OCI-LY1 (cell line): ENCODE measurements at regions not wholly inside any gene's neighbourhood (a gene's known extent, or its start where the extent isn't known, plus 50 kb on each side); places are given as distances from the start of the nearest gene placed in this dataset.

Experiments used
- H2AFZ ChIP-seq: fragments of 200-600 bp; sonication (generic), shearing (Covaris generic); 2 replicates; pipeline ENCODE4 v1.6.0; 2014; ENCODE audit warnings: antibody characterized with exemption, mild to moderate bottlenecking, low read length
- H3F3A ChIP-seq: fragments of 200-600 bp; sonication (generic), shearing (Covaris generic); 2 replicates; pipeline ENCODE4 v1.6.0; 2014; ENCODE audit warnings: mild to moderate bottlenecking, antibody characterized with exemption, low read length, moderate library complexity; ENCODE audit not compliant: insufficient read depth
- H3K27ac ChIP-seq: fragments of 200-600 bp; sonication (generic); 2 replicates; pipeline ENCODE4 v1.5.1; 2014; ENCODE audit warnings: low read length, mixed run types, mild to moderate bottlenecking, low read depth; ENCODE audit not compliant: poor library complexity, severe bottlenecking
- H3K27me3 ChIP-seq: fragments of 200-600 bp; sonication (generic); 2 replicates; pipeline ENCODE4 v1.6.0; 2014; ENCODE audit warnings: antibody characterized with exemption, mild to moderate bottlenecking, low read length, moderate library complexity; ENCODE audit not compliant: insufficient read depth
- H3K36me3 ChIP-seq: fragments of 200-600 bp; sonication (generic); 2 replicates; pipeline ENCODE4 v1.6.1; 2014; ENCODE audit warnings: mild to moderate bottlenecking, antibody characterized with exemption, low read length, moderate library complexity, mixed read lengths; ENCODE audit not compliant: insufficient read depth
- H3K4me1 ChIP-seq: fragments of 200-600 bp; sonication (generic); 2 replicates; pipeline ENCODE4 v1.5.1; 2014; ENCODE audit warnings: mild to moderate bottlenecking, low read length, moderate library complexity; ENCODE audit not compliant: insufficient read depth, severe bottlenecking
- H3K4me2 ChIP-seq: fragments of 200-600 bp; sonication (generic), shearing (Covaris generic); 2 replicates; pipeline ENCODE4 v1.6.1; 2014; ENCODE audit warnings: low read length
- H3K4me3 ChIP-seq: fragments of 200-600 bp; sonication (generic); 2 replicates; pipeline ENCODE4 v1.5.1; 2014; ENCODE audit warnings: low read length, low read depth, mild to moderate bottlenecking, mixed read lengths; ENCODE audit not compliant: poor library complexity, severe bottlenecking
- H3K79me2 ChIP-seq: fragments of 200-600 bp; shearing (Covaris generic); 2 replicates; pipeline ENCODE4 v1.6.1; 2016; ENCODE audit warnings: mixed run types, low read length, mixed read lengths; ENCODE audit not compliant: insufficient read depth
- H3K9ac ChIP-seq: fragments of 200-600 bp; sonication (generic), shearing (Covaris generic); 2 replicates; pipeline ENCODE4 v1.6.1; 2014; ENCODE audit warnings: mild to moderate bottlenecking, low read length, mixed read lengths
- H3K9me2 ChIP-seq: fragments of 200-600 bp; sonication (generic), shearing (Covaris generic); 2 replicates; pipeline ENCODE4 v1.6.1; 2014; ENCODE audit warnings: low read depth, mild to moderate bottlenecking, low read length, mixed read lengths
- H3K9me3 ChIP-seq: fragments of 200-600 bp; shearing (Covaris generic); 2 replicates; pipeline ENCODE4 v1.6.1; 2014; ENCODE audit warnings: low read length, mixed read lengths
- H4K20me1 ChIP-seq: fragments of 200-600 bp; sonication (generic), shearing (Covaris generic); 2 replicates; pipeline ENCODE4 v1.6.0; 2016; ENCODE audit warnings: mild to moderate bottlenecking, low read length; ENCODE audit not compliant: insufficient read depth
- CTCF ChIP-seq: fragments of 200-600 bp; sonication (generic), shearing (Covaris generic); IDR thresholded peaks from 2 replicates; pipeline ENCODE4 v1.5.1; 2017; ENCODE audit warnings: mild to moderate bottlenecking, antibody characterized with exemption, low read length, moderate library complexity, mixed read lengths
- EZH2 ChIP-seq: fragments of 200-600 bp; sonication (generic), shearing (Covaris generic); IDR thresholded peaks from 2 replicates; pipeline ENCODE4 v1.8.0; 2017; ENCODE audit warnings: borderline replicate concordance, mixed run types, mild to moderate bottlenecking, antibody characterized with exemption, low read length, moderate library complexity, mixed read lengths

- Histone ChIP-seq H2AFZ (no peak overlapping the region), H3K4me1 (no peaks in the 10 kb centered on the region)
Observed at GRCh38 chr2:39512434-39512935, 75.4 kb upstream of the MAP4K3 start.

GRCh38 chr2:39512941-39513340, 75.9 kb upstream of the MAP4K3 start:
- Histone ChIP-seq H3K36me3 (no peaks in the 10 kb centered on the region), H3K4me2 (no peak overlapping the region), H3K4me3 (no peak overlapping the region), H3F3A (no peaks in the 10 kb centered on the region), H3K79me2 (no peaks in the 10 kb centered on the region), H3K27me3 (no peaks in the 10 kb centered on the region), H3K4me1 (no peaks in the 10 kb centered on the region), H3K9me3 (no peaks in the 10 kb centered on the region), H3K9ac (no peak overlapping the region), H3K27ac (no peak overlapping the region), H2AFZ (no peak overlapping the region), H3K9me2 (no peaks in the 10 kb centered on the region), H4K20me1 (no peaks in the 10 kb centered on the region)
- TF ChIP-seq EZH2 (no peak), CTCF (no peak)

More at GRCh38 chr2:39512434-39512935, 75.4 kb upstream of the MAP4K3 start:
- H3K79me2 ChIP-seq, result no peaks in the 10 kb centered on the region
- H3F3A ChIP-seq, result no peaks in the 10 kb centered on the region
- H3K36me3 ChIP-seq, result no peaks in the 10 kb centered on the region
- no peak overlapping the region for H3K9ac ChIP-seq
- no peaks in the 10 kb centered on the region for H3K9me3 ChIP-seq
- TF ChIP-seq EZH2, result no peak
- no peak for TF ChIP-seq CTCF
- H4K20me1 ChIP-seq, result no peaks in the 10 kb centered on the region
- no peak overlapping the region for H3K4me2 ChIP-seq
- H3K9me2 ChIP-seq, result no peaks in the 10 kb centered on the region
- H3K27ac ChIP-seq, result no peak overlapping the region
- H3K4me3 ChIP-seq, result no peak overlapping the region
- no peaks in the 10 kb centered on the region for H3K27me3 ChIP-seq

- H3F3A ChIP-seq, result no peaks in the 10 kb centered on the region
- H3K9me2 ChIP-seq, result no peaks in the 10 kb centered on the region
- H3K36me3 ChIP-seq, result no peaks in the 10 kb centered on the region
- H3K9ac ChIP-seq, result no peak overlapping the region
- H3K4me3 ChIP-seq, result no peak overlapping the region
- H3K79me2 ChIP-seq, result no peaks in the 10 kb centered on the region
- no peak overlapping the region for H2AFZ ChIP-seq
- H3K9me3 ChIP-seq, result no peaks in the 10 kb centered on the region
- no peak overlapping the region for H3K27ac ChIP-seq
- no peaks in the 10 kb centered on the region for H4K20me1 ChIP-seq
- no peak for TF ChIP-seq EZH2
- peak; percentile 63 for TF ChIP-seq CTCF
- no peak overlapping the region for H3K4me2 ChIP-seq
- H3K27me3 ChIP-seq, result no peaks in the 10 kb centered on the region
- no peaks in the 10 kb centered on the region for H3K4me1 ChIP-seq
Observed at GRCh38 chr2:39513641-39514094, 76.6 kb upstream of the MAP4K3 start.
